Breast epithelium (tissue), 3 donors: ENCODE measurements at regions not wholly inside any gene's neighbourhood (a gene's known extent, or its start where the extent isn't known, plus 50 kb on each side); places are given as distances from the start of the nearest gene placed in this dataset.

Experiments used
- POLR2AphosphoS5 ChIP-seq, 3 donors: sonication (generic); formaldehyde crosslinking; IDR thresholded peaks; one replicate each; pipeline ENCODE4 v1.6.1; 2017; ENCODE audit warnings: antibody characterized with exemption in 3 of 3
- TF ChIP-seq, protein P1 (sequence below), 3 donors: fragments of 450-650 bp; IDR thresholded peaks; one replicate each; pipeline ENCODE4 v1.5.1; 2016 to 2017; ENCODE audit warnings: antibody characterized with exemption in 3 of 3, mild to moderate bottlenecking in 3 of 3, moderate library complexity in 3 of 3

DNA sequence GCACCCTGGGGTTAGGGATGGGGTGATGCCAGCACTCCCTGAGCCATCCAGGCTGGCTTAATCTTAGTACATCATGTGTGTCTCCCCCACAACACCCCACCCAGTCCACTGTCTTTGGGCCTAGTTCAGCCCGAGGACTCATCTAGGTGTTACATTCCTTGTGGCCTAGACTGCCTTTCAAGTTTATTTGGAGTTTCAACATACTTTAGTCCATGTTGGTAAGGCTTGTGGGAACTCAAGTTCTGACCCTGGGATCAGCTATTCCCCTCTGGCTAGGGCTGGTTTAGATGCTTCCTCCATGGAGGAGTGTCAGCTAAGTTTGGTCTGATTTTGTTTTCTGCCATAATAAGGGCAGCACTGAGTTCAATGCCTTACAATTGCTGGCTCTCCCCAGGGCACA lies 302.4 kb downstream of the SMARCA2 start:
- TF ChIP-seq, protein P1, sequence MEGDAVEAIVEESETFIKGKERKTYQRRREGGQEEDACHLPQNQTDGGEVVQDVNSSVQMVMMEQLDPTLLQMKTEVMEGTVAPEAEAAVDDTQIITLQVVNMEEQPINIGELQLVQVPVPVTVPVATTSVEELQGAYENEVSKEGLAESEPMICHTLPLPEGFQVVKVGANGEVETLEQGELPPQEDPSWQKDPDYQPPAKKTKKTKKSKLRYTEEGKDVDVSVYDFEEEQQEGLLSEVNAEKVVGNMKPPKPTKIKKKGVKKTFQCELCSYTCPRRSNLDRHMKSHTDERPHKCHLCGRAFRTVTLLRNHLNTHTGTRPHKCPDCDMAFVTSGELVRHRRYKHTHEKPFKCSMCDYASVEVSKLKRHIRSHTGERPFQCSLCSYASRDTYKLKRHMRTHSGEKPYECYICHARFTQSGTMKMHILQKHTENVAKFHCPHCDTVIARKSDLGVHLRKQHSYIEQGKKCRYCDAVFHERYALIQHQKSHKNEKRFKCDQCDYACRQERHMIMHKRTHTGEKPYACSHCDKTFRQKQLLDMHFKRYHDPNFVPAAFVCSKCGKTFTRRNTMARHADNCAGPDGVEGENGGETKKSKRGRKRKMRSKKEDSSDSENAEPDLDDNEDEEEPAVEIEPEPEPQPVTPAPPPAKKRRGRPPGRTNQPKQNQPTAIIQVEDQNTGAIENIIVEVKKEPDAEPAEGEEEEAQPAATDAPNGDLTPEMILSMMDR (IDR thresholded peaks at IDR 0.05) = no peak
- peak in 1 of 3 donors; percentile 25 for TF ChIP-seq POLR2AphosphoS5 (IDR thresholded peaks at IDR 0.05)
